Loucy (cell line): ENCODE measurements at regions not wholly inside any gene's neighbourhood (a gene's known extent, or its start where the extent isn't known, plus 50 kb on each side); places are given as distances from the start of the nearest gene placed in this dataset.

Experiments
- CTCF ChIP-seq: fragments of 200-600 bp; sonication (generic); conservative IDR thresholded peaks from 2 replicates; pipeline ENCODE4 v1.5.1; 2014; ENCODE audit warnings: mild to moderate bottlenecking, antibody characterized with exemption, low read length
- EZH2phosphoT487 ChIP-seq: fragments of 200-600 bp; IDR thresholded peaks from 2 replicates; pipeline ENCODE4 v1.6.1; 2018; ENCODE audit warnings: antibody characterized with exemption, mild to moderate bottlenecking, moderate library complexity, borderline replicate concordance

DNA sequence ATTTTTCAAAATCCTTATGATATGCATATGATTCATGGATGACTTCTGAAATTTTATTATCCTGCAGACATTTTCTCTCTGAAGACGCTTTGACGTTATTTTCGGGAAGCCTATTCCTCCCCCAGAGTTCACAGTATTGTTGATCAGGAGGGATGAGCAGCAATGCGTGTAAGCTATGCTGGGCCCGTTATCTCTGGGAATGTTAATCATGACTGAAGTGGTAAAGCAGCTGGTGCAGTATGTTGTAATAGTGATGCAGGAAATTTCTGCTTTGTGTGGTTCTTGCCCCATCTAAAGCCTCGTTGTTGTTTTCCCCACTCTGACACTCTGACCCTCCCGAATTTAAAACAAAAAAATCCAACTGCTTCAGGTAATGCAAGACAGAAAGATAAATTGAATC, 1797.8 kb upstream of the WWC1 start:
- no peak for TF ChIP-seq CTCF
- TF ChIP-seq EZH2phosphoT487 = no peak
